Keratinocyte (primary cell): ENCODE measurements at regions not wholly inside any gene's neighbourhood (a gene's known extent, or its start where the extent isn't known, plus 50 kb on each side); places are given as distances from the start of the nearest gene placed in this dataset.

ENCODE experiments used
- DNase-seq: peaks from one replicate; pipeline ENCODE4 v3.0.0-alpha.2; 2011; ENCODE audit warnings: low read depth, missing footprints, low spot score
- FAIRE-seq: peaks from 2 replicates; lab custom pipeline; 2011; peaks lifted over from hg19 to GRCh38; lab: Jason Lieb, UNC
- H2AFZ ChIP-seq: 2 replicates; pipeline ENCODE4 v1.6.0; 2012; ENCODE audit warnings: low read length, control low read depth, inconsistent platforms; ENCODE audit not compliant: control insufficient read depth
- H3K27ac ChIP-seq: 2 replicates; pipeline ENCODE4 v1.5.1; 2011; ENCODE audit warnings: low read length; ENCODE audit not compliant: control insufficient read depth, insufficient read depth
- H3K27me3 ChIP-seq: 3 replicates; pipeline ENCODE4 v1.6.0; 2011; ENCODE audit warnings: low read length; ENCODE audit not compliant: control insufficient read depth, insufficient read depth; ENCODE audit errors: extremely low read depth
- H3K36me3 ChIP-seq, 2 experiments: 2 replicates in 1 of 2; 3 replicates in 1 of 2; pipeline ENCODE4 v1.5.1; 2011; ENCODE audit warnings: low read length in 2 of 2, mild to moderate bottlenecking in 1 of 2; ENCODE audit not compliant: control insufficient read depth in 2 of 2, insufficient read depth in 2 of 2; ENCODE audit errors: extremely low read depth in 1 of 2
- H3K4me1 ChIP-seq: 3 replicates; pipeline ENCODE4 v1.5.1; 2011; ENCODE audit warnings: low read length; ENCODE audit not compliant: control insufficient read depth, insufficient read depth; ENCODE audit errors: extremely low read depth
- H3K4me2 ChIP-seq: 3 replicates; pipeline ENCODE4 v1.6.0; 2011; ENCODE audit warnings: low read depth, low read length; ENCODE audit not compliant: control insufficient read depth, insufficient read depth; ENCODE audit errors: extremely low read depth
- H3K4me3 ChIP-seq, 3 experiments: fragments of 200-600 bp in 1 of 3; sonication (generic) in 1 of 3; 2 replicates in 2 of 3; 3 replicates in 1 of 3; pipeline ENCODE4 v1.5.1; 2011 to 2016; ENCODE audit warnings: low read length in 3 of 3, mild to moderate bottlenecking in 3 of 3, control low read depth in 2 of 3, inconsistent platforms in 1 of 3, low read depth in 1 of 3, mixed read lengths in 1 of 3, mixed run types in 1 of 3, moderate library complexity in 1 of 3; ENCODE audit not compliant: control insufficient read depth in 2 of 3, insufficient read depth in 2 of 3; ENCODE audit errors: extremely low read depth in 1 of 3
- H3K79me2 ChIP-seq: 2 replicates; pipeline ENCODE4 v1.6.0; 2012; ENCODE audit warnings: low read length; ENCODE audit not compliant: control insufficient read depth, insufficient read depth
- H3K9ac ChIP-seq: 3 replicates; pipeline ENCODE4 v1.6.0; 2011; ENCODE audit warnings: low read length; ENCODE audit not compliant: control insufficient read depth, insufficient read depth; ENCODE audit errors: extremely low read depth
- H3K9me1 ChIP-seq: 3 replicates; pipeline ENCODE4 v1.6.0; 2011; ENCODE audit warnings: low read length; ENCODE audit not compliant: control insufficient read depth, insufficient read depth; ENCODE audit errors: extremely low read depth
- H3K9me3 ChIP-seq: 2 replicates; pipeline ENCODE4 v1.5.1; 2012; ENCODE audit warnings: low read depth, low read length; ENCODE audit not compliant: control insufficient read depth
- H4K20me1 ChIP-seq: 3 replicates; pipeline ENCODE4 v1.6.0; 2011; ENCODE audit warnings: low read length; ENCODE audit not compliant: control insufficient read depth, insufficient read depth; ENCODE audit errors: extremely low read depth
- EZH2 ChIP-seq: IDR thresholded peaks from one replicate; pipeline ENCODE4 v1.6.1; 2012; ENCODE audit warnings: inconsistent platforms, mild to moderate bottlenecking, low read length, moderate library complexity
- dilution Hi-C: fragments of 300-500 bp; cut with MboI; formaldehyde crosslinking; loops from one replicate; pipeline ENCODE4 v1.7.0; 2020; ENCODE audit warnings: low sequenced_read_pairs; ENCODE audit not compliant: extremely low pct_ligation_motif_present
- TF ChIP-seq, protein P1 (sequence below), 3 experiments: IDR thresholded peaks in 1 of 3; conservative IDR thresholded peaks in 1 of 3; optimal IDR thresholded peaks in 1 of 3; 2 replicates in 2 of 3; 3 replicates in 1 of 3; pipeline versions ENCODE3 to v1.5.1; 2011; ENCODE audit warnings: low read length in 3 of 3, mild to moderate bottlenecking in 3 of 3, moderate library complexity in 2 of 3, control low read depth in 1 of 3, inconsistent platforms in 1 of 3; ENCODE audit not compliant: insufficient read depth in 2 of 3; ENCODE audit errors: extremely low read depth in 1 of 3

- no peaks in the 10 kb centered on the region for H3K36me3 ChIP-seq
- H3K4me3 ChIP-seq = no peak overlapping the region
- H2AFZ ChIP-seq = no peak overlapping the region
- no peaks in the 10 kb centered on the region for H3K9me1 ChIP-seq
- H3K27ac ChIP-seq = no peak overlapping the region
- TF ChIP-seq, protein P1, sequence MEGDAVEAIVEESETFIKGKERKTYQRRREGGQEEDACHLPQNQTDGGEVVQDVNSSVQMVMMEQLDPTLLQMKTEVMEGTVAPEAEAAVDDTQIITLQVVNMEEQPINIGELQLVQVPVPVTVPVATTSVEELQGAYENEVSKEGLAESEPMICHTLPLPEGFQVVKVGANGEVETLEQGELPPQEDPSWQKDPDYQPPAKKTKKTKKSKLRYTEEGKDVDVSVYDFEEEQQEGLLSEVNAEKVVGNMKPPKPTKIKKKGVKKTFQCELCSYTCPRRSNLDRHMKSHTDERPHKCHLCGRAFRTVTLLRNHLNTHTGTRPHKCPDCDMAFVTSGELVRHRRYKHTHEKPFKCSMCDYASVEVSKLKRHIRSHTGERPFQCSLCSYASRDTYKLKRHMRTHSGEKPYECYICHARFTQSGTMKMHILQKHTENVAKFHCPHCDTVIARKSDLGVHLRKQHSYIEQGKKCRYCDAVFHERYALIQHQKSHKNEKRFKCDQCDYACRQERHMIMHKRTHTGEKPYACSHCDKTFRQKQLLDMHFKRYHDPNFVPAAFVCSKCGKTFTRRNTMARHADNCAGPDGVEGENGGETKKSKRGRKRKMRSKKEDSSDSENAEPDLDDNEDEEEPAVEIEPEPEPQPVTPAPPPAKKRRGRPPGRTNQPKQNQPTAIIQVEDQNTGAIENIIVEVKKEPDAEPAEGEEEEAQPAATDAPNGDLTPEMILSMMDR (optimal IDR thresholded peaks at IDR 0.05 in 1 of 3, IDR thresholded peaks at IDR 0.05 in 1 of 3, conservative IDR thresholded peaks at IDR 0.05 in 1 of 3; ENCODE audit: extremely low read depth in 1 of 3, insufficient read depth in 2 of 3, low read length in 3 of 3) = no peak
- TF ChIP-seq EZH2 = no peak
- no peak for DNase-seq
- H3K27me3 ChIP-seq = no peaks in the 10 kb centered on the region
- dilution Hi-C loops = no loop called here
- no peaks in the 10 kb centered on the region for H3K4me1 ChIP-seq
- no peaks in the 10 kb centered on the region for H4K20me1 ChIP-seq
- H3K79me2 ChIP-seq = no peaks in the 10 kb centered on the region
- H3K4me2 ChIP-seq = no peak overlapping the region
- FAIRE-seq = no peak
- H3K9ac ChIP-seq = no peak overlapping the region
- H3K9me3 ChIP-seq = no peaks in the 10 kb centered on the region
These were observed 154.0 kb upstream of the THSD7A start for GRCh38 chr7:11985971-11986370.

DNA sequence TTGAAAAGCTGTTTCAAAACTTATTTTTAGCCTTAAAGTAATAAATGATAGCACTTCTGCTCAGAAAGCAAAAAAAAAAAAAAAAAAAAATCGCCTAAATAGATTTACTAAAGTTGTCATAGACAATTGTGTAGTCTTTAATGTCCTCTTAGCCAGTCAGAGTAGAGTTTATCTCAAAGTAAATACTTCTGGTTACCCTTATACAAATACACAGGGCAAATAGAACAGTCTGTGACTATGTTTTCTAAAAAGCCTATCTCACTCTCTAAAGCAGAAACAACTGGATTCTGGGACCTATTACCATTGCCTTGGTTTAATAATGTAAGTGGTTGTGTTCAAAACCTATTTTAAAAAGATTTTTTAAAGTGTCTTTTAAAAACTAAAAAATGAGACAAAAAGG, 156.2 kb upstream of the THSD7A start:
- FAIRE-seq = no peak
- dilution Hi-C loops = no loop called here

More for the DNA sequence above, 156.2 kb upstream of the THSD7A start:
- Histone ChIP-seq H3K27ac (no peak overlapping the region), H3K4me1 (no peaks in the 10 kb centered on the region), H3K4me3 (no peak overlapping the region), H3K36me3 (no peaks in the 10 kb centered on the region), H3K79me2 (no peaks in the 10 kb centered on the region), H3K9me3 (no peaks in the 10 kb centered on the region), H3K9ac (no peak overlapping the region), H2AFZ (no peak overlapping the region), H4K20me1 (no peaks in the 10 kb centered on the region), H3K27me3 (no peaks in the 10 kb centered on the region), H3K9me1 (no peaks in the 10 kb centered on the region), H3K4me2 (no peak overlapping the region)
- DNase-seq = no peak
- TF ChIP-seq, protein P1 (optimal IDR thresholded peaks at IDR 0.05 in 1 of 3, IDR thresholded peaks at IDR 0.05 in 1 of 3, conservative IDR thresholded peaks at IDR 0.05 in 1 of 3; ENCODE audit: extremely low read depth in 1 of 3, insufficient read depth in 2 of 3, low read length in 3 of 3) = no peak
- TF ChIP-seq EZH2 = no peak
